NT2/D1 (cell line): ENCODE measurements at regions not wholly inside any gene's neighbourhood (a gene's known extent, or its start where the extent isn't known, plus 50 kb on each side); places are given as distances from the start of the nearest gene placed in this dataset.

ENCODE experiments used
- DNase-seq: peaks from one replicate; pipeline ENCODE4 v3.0.0-alpha.2; 2011; ENCODE audit warnings: low read depth, low spot score
- H3K27me3 ChIP-seq: 2 replicates; pipeline ENCODE4 v1.6.0; 2011; ENCODE audit warnings: mild to moderate bottlenecking; ENCODE audit not compliant: insufficient read length, insufficient read depth
- H3K36me3 ChIP-seq: 2 replicates; pipeline ENCODE4 v1.6.1; 2011; ENCODE audit warnings: mild to moderate bottlenecking, low read length, mixed read lengths; ENCODE audit not compliant: insufficient read depth, insufficient read length
- H3K4me1 ChIP-seq: 2 replicates; pipeline ENCODE4 v1.5.1; 2011; ENCODE audit not compliant: insufficient read depth, insufficient read length
- H3K4me3 ChIP-seq: 2 replicates; pipeline ENCODE4 v1.5.1; 2011; ENCODE audit warnings: low read depth; ENCODE audit not compliant: insufficient read length
- H3K9ac ChIP-seq: 2 replicates; pipeline ENCODE4 v1.6.0; 2011; ENCODE audit warnings: low read depth; ENCODE audit not compliant: insufficient read length
- H3K9me3 ChIP-seq: 2 replicates; pipeline ENCODE4 v1.5.1; 2011; ENCODE audit warnings: mild to moderate bottlenecking, low read length; ENCODE audit not compliant: insufficient read depth
- SUZ12 ChIP-seq: IDR thresholded peaks from 2 replicates; pipeline ENCODE4 v1.6.1; 2011; ENCODE audit not compliant: insufficient read length, insufficient read depth; ENCODE audit errors: extremely low read depth
- YY1 ChIP-seq: IDR thresholded peaks from 2 replicates; pipeline ENCODE4 v1.6.1; 2011; ENCODE audit not compliant: insufficient read length, insufficient read depth
- ZNF274 ChIP-seq: IDR thresholded peaks from 2 replicates; pipeline ENCODE4 v1.6.1; 2011; ENCODE audit warnings: mild to moderate bottlenecking, low read depth, low read length

DNA sequence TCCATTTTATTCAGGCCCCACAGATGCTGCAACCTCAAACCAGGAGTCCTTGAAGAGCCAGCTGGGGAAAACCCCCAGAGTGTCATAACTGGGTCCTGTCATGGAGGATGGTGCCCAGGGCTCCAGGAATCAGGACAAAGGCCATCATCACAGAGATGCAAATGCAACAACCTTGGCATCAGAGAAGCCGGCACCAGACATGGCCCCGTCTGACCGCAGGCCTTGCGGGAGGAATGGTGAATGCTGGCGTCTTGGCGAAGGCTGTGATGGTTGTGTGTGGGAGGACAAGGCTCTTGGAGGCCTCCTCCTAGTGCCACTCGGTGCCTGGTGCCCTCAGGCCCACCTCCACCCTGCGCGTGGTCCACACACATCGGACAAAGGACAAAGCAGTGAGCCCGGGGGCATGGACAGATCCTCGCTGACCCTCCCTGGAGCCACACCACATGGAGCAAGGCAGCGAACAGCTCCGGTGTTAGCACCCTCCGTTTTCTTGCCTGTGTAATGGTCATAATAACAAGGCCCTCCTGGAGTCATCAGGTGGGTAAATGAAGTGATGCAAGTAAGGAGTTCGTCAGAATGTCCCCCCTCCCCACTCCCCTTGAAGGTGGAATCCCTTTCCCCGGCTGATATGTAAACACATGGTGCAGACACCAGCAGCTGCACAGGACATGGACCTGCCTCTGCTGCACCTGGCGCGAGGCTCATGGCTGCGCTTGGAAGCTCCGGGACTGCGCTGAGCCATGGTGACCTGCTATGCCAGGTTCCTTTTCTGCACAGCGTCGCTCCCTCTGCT lies 380.7 kb downstream of the IRX2 start:
- H3K36me3 ChIP-seq = no peaks in the 10 kb centered on the region
- no peak for TF ChIP-seq YY1
- TF ChIP-seq SUZ12 = no peak
- TF ChIP-seq ZNF274 = no peak
- no peak overlapping the region for H3K9ac ChIP-seq
- no peaks in the 10 kb centered on the region for H3K27me3 ChIP-seq
- peaks cover 2% of the 10 kb centered on the region; the same call in 1 of the 2 replicates for H3K9me3 ChIP-seq
- no peak overlapping the region for H3K4me3 ChIP-seq
- DNase-seq = no peak
- H3K4me1 ChIP-seq = no peaks in the 10 kb centered on the region

DNA sequence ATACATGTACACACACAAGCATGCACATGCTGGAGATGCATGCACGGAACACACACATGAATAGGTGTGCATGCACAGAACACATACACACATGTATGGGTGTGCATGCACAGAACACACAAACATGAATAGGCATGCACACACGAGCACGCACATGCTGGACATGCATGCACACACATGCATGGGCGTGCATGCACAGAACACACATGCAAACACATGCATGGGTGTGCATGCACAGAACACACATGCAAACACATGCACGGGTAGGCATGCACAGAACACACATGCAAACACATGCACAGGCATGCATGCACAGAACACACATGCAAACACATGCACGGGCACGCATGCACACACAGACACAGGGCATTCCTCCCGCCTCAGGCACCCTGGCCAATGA lies 382.3 kb downstream of the IRX2 start:
- Histone ChIP-seq H3K9ac (no peak overlapping the region), H3K27me3 (no peaks in the 10 kb centered on the region)
- TF ChIP-seq SUZ12 (no peak), YY1 (no peak), ZNF274 (no peak)

DNA sequence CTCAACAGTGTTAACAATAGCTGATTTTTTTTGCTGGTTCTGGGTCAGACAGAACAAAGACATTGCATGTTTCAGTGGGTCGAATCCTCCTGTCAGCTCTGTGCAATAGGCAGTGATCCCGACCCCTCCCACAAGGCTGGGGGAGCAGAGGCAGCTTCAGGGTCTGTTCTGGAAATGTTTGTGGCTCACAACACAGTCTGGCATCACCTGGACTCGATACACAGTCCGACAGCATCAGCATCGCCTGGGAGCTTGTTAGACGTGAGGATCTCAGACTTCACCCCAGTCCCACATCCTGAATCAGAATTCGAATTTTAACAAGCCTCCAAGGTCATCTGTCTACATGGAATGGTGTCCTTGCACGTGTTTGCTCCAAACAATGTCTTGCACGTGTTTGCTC lies 384.7 kb downstream of the IRX2 start:
- Histone ChIP-seq H3K36me3 (no peaks in the 10 kb centered on the region), H3K27me3 (no peaks in the 10 kb centered on the region), H3K4me1 (no peaks in the 10 kb centered on the region), H3K4me3 (no peak overlapping the region), H3K9me3 (peaks cover 19% of the 10 kb centered on the region; the same call in 1 of the 2 replicates), H3K9ac (no peak overlapping the region)
- no peak for TF ChIP-seq YY1
- no peak for TF ChIP-seq SUZ12
- TF ChIP-seq ZNF274 = no peak
- DNase-seq = no peak

More for the DNA sequence above, 382.3 kb downstream of the IRX2 start:
- DNase-seq = no peak
- Histone ChIP-seq H3K9me3 (peaks cover 19% of the 10 kb centered on the region; the same call in 1 of the 2 replicates), H3K4me3 (no peak overlapping the region), H3K4me1 (no peaks in the 10 kb centered on the region), H3K36me3 (no peaks in the 10 kb centered on the region)

DNA sequence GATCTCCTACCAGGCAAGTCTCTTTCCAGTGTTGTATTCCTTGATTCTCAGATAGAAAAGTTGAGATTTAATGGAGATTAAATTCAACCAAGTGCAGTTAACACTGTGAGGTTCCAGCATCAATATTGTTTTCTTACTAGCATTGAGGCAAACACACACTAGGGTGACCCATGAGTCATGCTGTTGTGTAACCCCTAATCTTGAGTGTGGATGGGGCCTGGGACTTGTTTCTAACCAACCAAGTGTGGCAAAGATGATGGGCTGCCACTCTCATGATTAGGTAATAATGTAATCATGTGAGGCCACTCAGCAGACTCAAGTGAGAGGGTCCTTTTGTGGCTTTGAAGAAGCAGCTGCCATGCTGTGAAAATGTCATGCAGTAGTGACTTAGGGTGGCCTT lies 394.2 kb downstream of the IRX2 start:
- Histone ChIP-seq H3K9ac (no peak overlapping the region), H3K4me1 (no peaks in the 10 kb centered on the region), H3K4me3 (no peak overlapping the region), H3K9me3 (0 out of 2 replicates have a peak, but pooled peaks cover 8% of the 10 kb centered on the region), H3K36me3 (no peaks in the 10 kb centered on the region), H3K27me3 (no peaks in the 10 kb centered on the region)
- TF ChIP-seq YY1 = no peak
- TF ChIP-seq SUZ12 = no peak
- no peak for TF ChIP-seq ZNF274
- no peak for DNase-seq

DNA sequence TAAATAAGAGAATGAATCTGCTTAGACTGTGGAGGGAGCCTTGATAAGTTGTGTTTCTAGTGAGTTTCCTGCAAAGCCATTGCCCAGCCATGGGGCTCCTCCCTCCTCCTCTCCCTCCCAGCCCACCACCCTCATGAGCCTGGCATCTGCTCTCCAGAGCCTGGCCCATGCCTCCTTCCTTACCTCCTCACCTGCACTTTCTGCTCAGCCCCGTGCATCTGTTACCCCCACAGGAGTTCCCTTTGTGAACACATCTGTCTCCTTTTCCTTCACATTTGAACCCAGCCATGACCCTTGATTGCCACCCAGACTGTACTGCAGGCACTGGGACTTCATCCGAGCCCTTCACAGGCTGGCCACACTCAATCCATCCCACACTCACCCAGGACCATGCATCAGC lies 395.6 kb downstream of the IRX2 start:
- H3K36me3 ChIP-seq = no peaks in the 10 kb centered on the region
- TF ChIP-seq ZNF274 (no peak), YY1 (no peak), SUZ12 (no peak)
- H3K9ac ChIP-seq = no peak overlapping the region
- no peak for DNase-seq
- H3K27me3 ChIP-seq = no peaks in the 10 kb centered on the region
- no peaks in the 10 kb centered on the region for H3K4me1 ChIP-seq
- no peak overlapping the region for H3K4me3 ChIP-seq
- 0 out of 2 replicates have a peak, but pooled peaks cover 8% of the 10 kb centered on the region for H3K9me3 ChIP-seq

DNA sequence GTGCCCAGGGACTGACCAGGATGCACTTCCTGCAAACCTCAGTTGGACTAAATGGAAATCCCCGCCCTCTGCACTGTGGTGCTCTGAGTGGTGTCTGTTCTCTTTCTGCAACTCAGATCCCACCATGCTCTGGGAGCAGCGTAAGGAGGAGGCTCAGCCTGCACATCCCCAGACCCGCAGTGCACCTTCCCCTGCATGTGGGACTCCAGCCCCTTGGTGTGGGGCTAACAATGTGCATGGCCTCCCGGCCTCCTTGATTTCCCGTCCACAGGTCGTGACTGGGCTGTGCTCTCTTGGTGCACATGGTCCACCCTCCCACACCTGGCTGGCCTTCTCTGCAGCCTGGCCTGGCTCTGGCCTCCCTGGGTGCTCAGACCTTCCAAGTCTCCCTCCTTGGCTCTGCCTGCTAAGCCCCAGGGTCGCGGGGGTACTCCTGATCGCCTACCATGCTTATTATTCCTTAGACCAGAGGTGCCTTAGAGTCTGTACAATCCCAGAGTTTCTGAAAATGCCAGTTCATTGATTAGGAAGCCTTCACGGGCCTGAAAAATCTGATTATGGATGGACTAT lies 397.5 kb downstream of the IRX2 start:
- no peak for DNase-seq
- H3K4me3 ChIP-seq = no peak overlapping the region
- H3K9me3 ChIP-seq = 0 out of 2 replicates have a peak, but pooled peaks cover 8% of the 10 kb centered on the region
- no peak for TF ChIP-seq YY1
- no peak for TF ChIP-seq ZNF274
- no peak for TF ChIP-seq SUZ12
- no peaks in the 10 kb centered on the region for H3K36me3 ChIP-seq
- no peaks in the 10 kb centered on the region for H3K27me3 ChIP-seq
- no peaks in the 10 kb centered on the region for H3K4me1 ChIP-seq
- H3K9ac ChIP-seq = no peak overlapping the region

DNA sequence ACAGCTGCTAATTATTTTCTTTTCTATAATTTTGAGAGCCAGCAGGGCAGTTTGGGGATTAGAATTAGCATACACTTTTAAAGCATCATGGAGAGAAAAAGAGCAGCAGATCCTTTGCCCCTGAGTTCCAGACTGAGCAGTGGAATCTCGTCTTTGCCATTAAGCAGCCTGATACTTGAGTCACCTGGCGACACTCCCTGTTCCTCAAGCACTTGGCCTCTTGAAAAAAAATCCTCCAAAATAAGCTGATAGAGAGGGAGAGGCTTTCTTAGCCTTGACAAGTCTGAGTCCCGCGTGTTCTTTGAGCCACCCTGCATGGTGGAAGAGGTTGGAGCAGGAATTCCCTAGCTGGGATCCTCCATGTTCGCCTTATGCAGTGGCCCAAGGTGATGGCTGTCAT lies 398.3 kb downstream of the IRX2 start:
- 0 out of 2 replicates have a peak, but pooled peaks cover 8% of the 10 kb centered on the region for H3K9me3 ChIP-seq
- H3K27me3 ChIP-seq = no peaks in the 10 kb centered on the region
- no peaks in the 10 kb centered on the region for H3K4me1 ChIP-seq
- no peak for TF ChIP-seq YY1
- no peak for TF ChIP-seq ZNF274
- no peak overlapping the region for H3K4me3 ChIP-seq
- no peak for DNase-seq
- H3K9ac ChIP-seq = no peak overlapping the region
- no peaks in the 10 kb centered on the region for H3K36me3 ChIP-seq
